ENCODE measurements at regions not wholly inside any gene's neighbourhood (a gene's known extent, or its start where the extent isn't known, plus 50 kb on each side); places are given as distances from the start of the nearest gene placed in this dataset.
"Not testable (repeated sequence)": the region's sequence is repeated elsewhere in the genome, so short reads cannot be mapped to it uniquely, and the experiment has no call there.

GRCh38 chr13:37473035-37473434 is 125.5 kb downstream of the POSTN start:
- DNase-seq, result no peak

DNA sequence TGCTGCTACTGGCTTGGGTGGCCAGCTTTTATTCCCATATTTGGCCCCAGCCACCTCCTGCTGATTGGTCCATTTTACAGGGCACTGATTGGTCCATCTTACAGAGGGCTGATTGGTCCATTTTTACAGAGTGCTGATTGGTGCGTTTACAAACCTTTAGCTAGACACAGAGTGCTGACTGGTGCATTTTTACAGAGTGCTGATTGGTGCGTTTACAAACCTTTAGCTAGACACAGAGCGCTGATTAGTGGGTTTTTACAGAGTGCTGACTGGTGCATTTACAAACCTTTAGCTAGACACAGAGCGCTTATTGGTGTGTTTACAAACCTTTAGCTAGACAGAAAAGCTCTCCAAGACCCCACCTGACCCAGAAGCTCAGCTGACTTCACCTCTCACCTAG is 126.3 kb downstream of the POSTN start:
- not testable (repeated sequence) for DNase-seq

DNA sequence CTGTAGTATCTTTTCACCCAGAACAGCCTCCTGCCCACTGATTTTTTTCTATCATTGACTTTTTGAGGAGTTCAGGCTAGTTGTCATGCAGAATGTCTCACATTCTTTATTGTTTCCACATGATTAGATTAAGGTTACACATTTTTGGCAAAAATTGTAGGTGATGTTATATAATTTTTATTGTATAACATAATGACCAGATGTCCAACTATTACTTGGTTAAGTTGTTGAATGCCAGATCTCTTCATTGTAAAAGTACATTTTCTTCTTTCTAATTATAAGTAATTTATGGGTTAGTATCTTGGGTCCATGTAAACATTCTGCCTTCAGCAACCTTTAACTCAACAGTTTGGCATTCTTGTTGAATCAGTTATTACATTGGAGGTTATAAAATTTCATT is 138.4 kb downstream of the POSTN start:
- no peak for DNase-seq

GRCh38 chr13:37457612-37458011 is 141.0 kb downstream of the POSTN start:
- no peak for DNase-seq

GRCh38 chr13:37456506-37456905 is 142.1 kb downstream of the POSTN start:
- no peak for DNase-seq

- DNase-seq, result no peak
These were observed 142.5 kb downstream of the POSTN start for GRCh38 chr13:37456041-37456440.

DNA sequence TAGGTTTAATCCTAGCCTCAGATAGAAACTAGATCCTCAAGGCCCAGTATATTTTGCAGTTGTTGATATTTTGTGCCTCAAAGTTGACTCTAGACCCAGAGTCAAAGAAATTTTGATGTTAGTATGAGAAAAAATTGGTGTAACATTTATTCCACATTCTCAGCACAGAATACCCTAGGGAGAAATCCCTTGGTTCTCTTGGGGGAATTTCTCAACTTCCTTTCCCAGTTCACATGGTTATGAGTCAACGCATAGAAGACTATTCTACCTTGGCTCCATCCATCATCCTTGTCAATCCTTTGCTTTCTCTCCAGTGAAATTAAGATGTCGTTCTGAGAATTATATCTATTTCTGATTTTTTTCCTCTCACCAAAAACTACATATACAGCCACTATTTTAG is 145.3 kb downstream of the POSTN start:
- no peak for DNase-seq

- no peak for DNase-seq
These were observed 148.3 kb downstream of the POSTN start for GRCh38 chr13:37450276-37450675.

DNA sequence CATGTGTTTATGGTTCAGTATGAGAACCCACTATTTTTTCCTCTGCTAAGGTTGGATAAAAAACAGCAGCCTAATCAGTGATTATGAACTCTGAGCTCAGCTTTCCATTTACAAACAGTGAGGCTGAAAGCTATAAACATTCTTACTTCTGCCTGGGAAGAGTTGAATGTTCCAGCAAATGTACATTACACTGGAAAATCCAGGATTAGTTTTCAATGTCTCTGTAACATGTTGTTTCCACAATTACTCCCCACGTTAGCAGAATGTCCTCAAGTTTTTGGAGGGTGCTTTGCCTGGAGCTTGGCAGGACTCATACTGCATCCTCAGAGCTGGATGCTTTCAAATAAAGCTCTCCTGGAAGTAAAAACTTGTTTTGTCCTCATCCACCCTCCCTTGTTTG is 150.4 kb downstream of the POSTN start:
- no peak for DNase-seq

GRCh38 chr13:37446503-37446902 is 152.1 kb downstream of the POSTN start:
- no peak for DNase-seq

GRCh38 chr13:37443538-37443937 is 155.0 kb downstream of the POSTN start:
- no peak for DNase-seq

- DNase-seq, result no peak
These were observed 155.6 kb downstream of the POSTN start for GRCh38 chr13:37442996-37443395.

GRCh38 chr13:37435881-37436280 is 162.7 kb downstream of the POSTN start:
- no peak for DNase-seq

DNA sequence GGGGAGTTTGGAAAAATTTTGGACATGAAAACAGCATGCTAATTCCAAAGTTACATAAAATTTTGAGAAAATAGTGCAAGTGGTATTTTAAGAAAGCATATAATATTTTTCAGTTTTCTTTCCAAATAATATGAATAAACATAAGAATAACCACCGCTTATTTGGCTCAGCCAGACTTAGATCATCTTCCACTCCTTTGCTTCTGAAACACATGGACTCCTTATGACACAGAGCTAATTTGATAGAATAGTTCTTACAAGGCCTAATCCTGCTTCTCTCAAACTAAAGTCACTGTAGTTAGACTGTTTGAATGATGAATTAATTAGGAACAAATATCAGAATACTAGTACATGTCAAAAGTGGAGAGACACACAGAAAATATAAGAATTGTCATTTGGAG is 165.5 kb downstream of the POSTN start:
- no peak for DNase-seq

- no peak for DNase-seq
These were observed 168.6 kb downstream of the POSTN start for GRCh38 chr13:37429976-37430375.

GRCh38 chr13:37427843-37428494 is 170.6 kb downstream of the POSTN start:
- no peak for DNase-seq

DNA sequence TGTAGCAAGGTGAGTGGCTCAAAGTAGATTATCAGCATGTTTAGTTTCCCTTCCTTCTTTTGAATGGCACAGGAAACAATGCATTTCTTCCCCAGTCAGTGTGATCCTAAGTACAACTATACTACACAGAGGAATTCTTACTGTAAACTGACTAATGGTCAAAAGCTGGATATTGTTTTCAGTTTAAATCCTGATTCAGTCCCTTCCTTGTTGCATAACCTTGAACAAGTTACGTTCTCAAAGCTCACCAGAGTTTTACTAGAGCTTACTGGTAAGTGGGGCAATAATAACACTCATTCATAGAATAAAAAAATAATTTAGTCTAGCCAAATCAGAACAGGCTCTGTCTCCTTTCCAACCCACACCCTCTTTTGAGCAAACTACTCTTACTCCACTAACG is 180.1 kb downstream of the POSTN start:
- no peak for DNase-seq

DNA sequence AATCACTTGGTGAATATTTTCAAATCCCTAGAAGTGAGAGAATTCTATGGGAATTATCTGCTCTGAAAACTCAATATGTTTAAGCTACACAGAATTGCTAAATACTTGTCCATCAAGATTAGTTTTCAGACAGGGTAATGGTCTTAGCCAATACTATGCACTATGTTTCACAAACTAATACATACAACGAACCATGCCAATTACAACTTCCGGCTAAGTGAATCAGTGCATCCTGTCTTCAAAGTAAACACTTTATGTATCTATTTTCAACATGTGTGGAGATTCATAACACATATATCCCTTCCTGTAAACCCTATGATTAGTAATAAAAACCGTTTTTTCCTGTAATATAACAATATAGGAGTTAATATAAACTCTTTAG is 181.5 kb downstream of the POSTN start:
- DNase-seq, result no peak

- DNase-seq, result no peak
These were observed 182.1 kb downstream of the POSTN start for GRCh38 chr13:37416291-37417059.

DNA sequence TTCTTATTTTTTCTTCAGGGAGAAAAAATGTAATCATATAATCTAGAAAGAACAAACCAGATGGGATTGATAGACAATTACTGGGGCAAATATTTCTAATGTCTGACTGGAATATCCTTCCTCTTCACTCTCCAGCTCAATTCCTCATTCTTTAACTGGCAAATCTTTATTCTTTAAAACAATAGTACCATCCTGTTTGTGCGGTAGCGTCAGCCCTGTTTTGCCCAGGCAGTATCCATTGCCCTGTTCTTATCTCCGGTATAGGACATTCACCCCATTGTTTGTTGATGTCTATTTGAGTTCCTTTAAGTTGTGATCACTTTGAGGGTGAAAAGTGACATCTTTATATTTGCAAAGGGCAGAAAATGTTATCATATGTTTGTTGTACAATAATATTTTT is 185.4 kb downstream of the POSTN start:
- DNase-seq, result no peak

GRCh38 chr13:37412241-37412921 is 186.2 kb downstream of the POSTN start:
- DNase-seq, result no peak

DNA sequence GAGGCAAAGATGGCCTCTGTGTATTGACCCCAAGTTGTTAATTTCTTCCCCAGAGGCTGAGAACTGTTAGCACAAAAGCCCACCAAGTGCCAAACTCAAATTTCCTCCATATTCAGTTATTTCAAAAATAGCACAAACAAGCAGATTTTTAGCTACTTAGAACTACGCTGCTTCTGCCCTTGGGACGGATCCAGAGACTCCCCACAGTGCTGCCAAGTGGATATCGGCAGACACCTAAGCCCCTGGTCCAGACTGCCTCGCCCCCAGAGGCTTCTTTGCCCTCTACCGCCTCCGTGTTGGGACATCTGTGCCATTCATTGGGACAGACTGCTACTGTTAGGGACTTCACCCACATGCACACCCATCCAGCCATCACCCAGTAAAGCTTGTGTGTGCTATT is 188.3 kb downstream of the POSTN start:
- DNase-seq, result no peak

DNA sequence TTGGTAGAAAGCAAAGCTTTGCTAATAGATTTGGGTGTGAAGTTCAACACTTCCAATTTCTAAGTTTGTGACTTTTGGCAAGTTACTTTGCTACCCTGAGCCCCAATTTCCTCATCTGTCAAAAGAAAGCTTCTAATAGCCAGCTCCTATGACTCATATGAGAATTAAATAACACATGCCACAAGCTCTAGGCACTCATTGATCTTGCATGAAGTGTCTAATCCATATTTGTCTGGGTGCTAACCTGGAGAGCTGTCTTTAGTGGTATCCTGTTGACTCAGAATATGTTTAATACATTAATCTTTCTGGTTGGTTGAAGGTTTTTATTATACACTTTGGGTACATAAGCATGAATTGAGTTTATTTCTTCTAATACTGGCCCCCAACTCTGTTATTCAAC is 188.8 kb downstream of the POSTN start:
- no peak for DNase-seq

GRCh38 chr13:37407156-37407555 is 191.4 kb downstream of the POSTN start:
- DNase-seq, result no peak

Measured in midbrain (tissue), 1 donor.